ENCODE measurements at regions not wholly inside any gene's neighbourhood (a gene's known extent, or its start where the extent isn't known, plus 50 kb on each side); places are given as distances from the start of the nearest gene placed in this dataset.

- no peak for DNase-seq (ENCODE audit: low read depth)
These were observed 447.4 kb upstream of the PROK2 start for GRCh38 chr3:72232331-72232730.

- no peak for DNase-seq (ENCODE audit: low read depth)
These were observed 446.7 kb upstream of the PROK2 start for GRCh38 chr3:72231439-72232196.

GRCh38 chr3:72230774-72231379 is 445.9 kb upstream of the PROK2 start:
- peak; percentile 56 for DNase-seq (ENCODE audit: low read depth)

- DNase-seq (ENCODE audit: low read depth): no peak
These were observed 445.0 kb upstream of the PROK2 start for GRCh38 chr3:72229952-72230351.

GRCh38 chr3:72227486-72228070 is 442.6 kb upstream of the PROK2 start:
- no peak for DNase-seq (ENCODE audit: low read depth)

GRCh38 chr3:72224804-72225509 is 440.0 kb upstream of the PROK2 start:
- DNase-seq (ENCODE audit: low read depth): no peak

GRCh38 chr3:72223628-72224027 is 438.7 kb upstream of the PROK2 start:
- no peak for DNase-seq (ENCODE audit: low read depth)

GRCh38 chr3:72223116-72223515 is 438.2 kb upstream of the PROK2 start:
- DNase-seq (ENCODE audit: low read depth): peak; percentile 26

GRCh38 chr3:72222410-72222809 is 437.5 kb upstream of the PROK2 start:
- DNase-seq (ENCODE audit: low read depth): no peak

GRCh38 chr3:72220946-72221345 is 436.0 kb upstream of the PROK2 start:
- no peak for DNase-seq (ENCODE audit: low read depth)

- no peak for DNase-seq (ENCODE audit: low read depth)
These were observed 434.8 kb upstream of the PROK2 start for GRCh38 chr3:72219752-72220151.

GRCh38 chr3:72217570-72217969 is 432.6 kb upstream of the PROK2 start:
- DNase-seq (ENCODE audit: low read depth): no peak

GRCh38 chr3:72214066-72214951 is 429.4 kb upstream of the PROK2 start:
- DNase-seq (ENCODE audit: low read depth): no peak

GRCh38 chr3:72213296-72214065 is 428.5 kb upstream of the PROK2 start:
- DNase-seq (ENCODE audit: low read depth): no peak

- no peak for DNase-seq (ENCODE audit: low read depth)
These were observed 427.4 kb upstream of the PROK2 start for GRCh38 chr3:72212396-72212795.

- DNase-seq (ENCODE audit: low read depth): no peak
These were observed 425.3 kb upstream of the PROK2 start for GRCh38 chr3:72210261-72210660.

GRCh38 chr3:72205297-72205826 is 420.4 kb upstream of the PROK2 start:
- no peak for DNase-seq (ENCODE audit: low read depth)

- DNase-seq (ENCODE audit: low read depth): no peak
These were observed 419.5 kb upstream of the PROK2 start for GRCh38 chr3:72204452-72204851.

GRCh38 chr3:72203613-72204349 is 418.8 kb upstream of the PROK2 start:
- DNase-seq (ENCODE audit: low read depth): no peak

GRCh38 chr3:72203105-72203504 is 418.2 kb upstream of the PROK2 start:
- no peak for DNase-seq (ENCODE audit: low read depth)
